Islet precursor cell (in vitro differentiated cells): ENCODE measurements at regions not wholly inside any gene's neighbourhood (a gene's known extent, or its start where the extent isn't known, plus 50 kb on each side); places are given as distances from the start of the nearest gene placed in this dataset.
"Not testable (repeated sequence)": the region's sequence is repeated elsewhere in the genome, so short reads cannot be mapped to it uniquely, and the experiment has no call there.

Source experiments
- DNase-seq: peaks from one replicate; pipeline ENCODE4 v3.0.0-alpha.2; 2018

DNA sequence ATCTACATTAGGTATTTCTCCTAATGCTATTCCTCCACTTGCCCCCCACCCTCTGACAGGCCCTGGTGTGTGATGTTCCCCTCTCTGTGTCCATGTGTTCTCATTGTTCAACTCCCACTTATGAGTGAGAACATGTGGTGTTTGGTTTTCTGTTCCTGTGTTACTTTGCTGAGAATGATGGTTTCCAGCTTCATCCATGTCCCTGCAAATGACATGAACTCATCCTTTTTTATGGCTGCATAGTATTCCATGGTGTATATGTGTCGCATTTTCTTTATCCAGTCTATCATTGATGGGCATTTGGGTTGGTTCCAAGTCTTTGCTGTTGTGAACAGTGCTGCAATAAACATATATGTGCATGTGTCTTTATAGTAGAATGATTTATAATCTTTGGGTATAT, 50.6 kb upstream of the GRHL3 start:
- DNase-seq = not testable (repeated sequence)

DNA sequence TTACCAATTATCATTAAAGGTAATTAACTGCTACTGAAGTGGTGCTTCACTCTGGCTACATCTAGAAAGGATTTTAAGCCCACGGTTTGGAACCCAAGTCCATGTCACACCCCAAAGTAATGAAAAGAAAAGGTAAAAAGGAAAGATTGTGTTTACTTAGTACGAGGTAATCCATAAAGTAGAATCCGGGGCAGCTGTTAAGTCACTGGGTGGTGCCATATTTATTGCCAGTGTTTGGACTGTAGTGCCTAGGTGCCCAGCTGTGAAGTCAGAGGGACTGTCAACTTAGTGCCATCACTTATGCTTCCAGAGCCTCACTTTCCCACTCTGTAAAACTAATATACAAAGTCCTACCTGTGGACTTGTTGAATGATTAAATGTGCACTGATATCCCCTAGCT, 52.2 kb upstream of the GRHL3 start:
- no peak for DNase-seq

DNA sequence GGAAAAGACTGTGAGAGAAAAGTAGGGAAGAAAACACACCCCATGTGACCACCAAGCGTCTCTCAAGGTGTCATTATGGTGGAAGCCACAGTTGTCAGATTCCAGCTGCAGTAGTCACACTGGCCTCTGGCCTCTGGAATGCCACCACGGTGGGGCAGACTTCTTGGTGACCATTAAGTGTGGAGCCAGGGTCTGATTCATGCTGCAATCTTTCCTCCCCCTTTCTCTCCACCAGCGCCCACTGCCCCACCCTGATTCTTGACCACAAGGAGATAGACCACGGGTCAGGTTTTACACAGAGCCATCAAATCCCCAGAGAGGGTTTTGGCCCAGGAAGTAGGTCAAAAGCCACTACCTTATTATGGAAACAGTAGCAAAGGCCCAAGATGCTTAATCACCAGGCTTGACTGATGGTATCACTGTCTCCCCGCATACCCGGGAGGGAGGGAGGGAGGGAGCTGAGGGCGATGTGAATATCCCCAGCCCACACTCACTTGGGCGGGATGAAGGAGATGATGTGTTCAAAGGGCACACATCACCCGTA, 52.7 kb upstream of the GRHL3 start:
- peak; percentile 100 for DNase-seq

DNA sequence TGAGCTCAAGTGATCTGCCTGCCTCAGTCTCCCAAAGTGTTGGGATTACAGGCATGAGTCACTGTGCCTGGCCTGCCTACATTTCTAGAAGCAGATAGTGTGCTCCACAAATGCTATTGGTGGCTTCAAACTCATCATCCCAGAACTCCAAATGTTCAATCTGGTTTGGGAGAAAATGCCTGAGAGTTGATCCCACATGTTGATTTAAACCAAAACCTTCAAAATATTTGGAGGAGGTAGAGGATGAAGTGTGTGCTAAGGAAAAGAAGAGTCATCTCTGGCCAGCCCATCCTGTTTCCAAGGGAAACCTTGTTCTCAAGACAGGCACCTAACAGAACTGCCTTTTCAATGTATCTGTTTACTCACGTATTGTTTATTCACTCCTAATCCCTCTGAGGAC, 55.4 kb upstream of the GRHL3 start:
- DNase-seq = no peak

DNA sequence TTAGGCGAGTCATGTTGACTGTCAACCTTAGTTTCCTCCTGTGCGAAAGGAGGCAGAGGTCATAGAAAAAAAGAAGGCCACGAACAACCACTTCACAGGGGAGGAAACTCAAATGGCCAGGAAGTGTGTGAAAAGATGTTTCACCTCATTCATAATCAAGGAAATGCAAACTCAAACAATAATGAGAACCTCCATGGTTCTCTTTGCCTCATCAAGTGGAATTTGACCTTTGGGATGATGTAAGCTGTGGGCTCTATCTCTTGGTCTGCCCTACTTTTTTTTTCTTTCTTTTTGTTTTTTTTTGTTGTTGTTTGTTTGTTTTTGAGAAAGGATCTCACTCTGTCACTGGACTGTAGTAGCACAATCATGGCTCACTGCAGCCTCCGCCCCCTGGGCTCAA, 55.9 kb upstream of the GRHL3 start:
- DNase-seq = no peak

DNA sequence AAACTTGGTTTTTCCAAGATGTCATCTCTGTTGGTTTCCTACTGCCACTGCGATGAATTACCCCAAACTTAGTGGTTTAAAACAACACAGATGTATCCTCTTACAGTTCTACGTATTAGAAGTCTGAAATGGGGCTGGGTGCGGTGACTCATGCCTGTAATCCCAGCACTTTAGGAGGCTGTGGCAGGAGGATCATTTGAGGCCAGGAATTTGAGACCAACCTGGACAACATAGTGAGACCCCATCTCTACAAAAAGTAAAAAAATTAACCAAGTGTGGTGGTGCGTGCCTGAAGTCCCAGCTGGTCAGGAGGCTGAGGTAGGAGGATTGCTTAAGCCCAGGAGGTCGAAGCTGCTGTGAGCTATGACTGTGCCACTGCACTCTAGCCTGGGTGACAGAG, 57.2 kb upstream of the GRHL3 start:
- DNase-seq = no peak

DNA sequence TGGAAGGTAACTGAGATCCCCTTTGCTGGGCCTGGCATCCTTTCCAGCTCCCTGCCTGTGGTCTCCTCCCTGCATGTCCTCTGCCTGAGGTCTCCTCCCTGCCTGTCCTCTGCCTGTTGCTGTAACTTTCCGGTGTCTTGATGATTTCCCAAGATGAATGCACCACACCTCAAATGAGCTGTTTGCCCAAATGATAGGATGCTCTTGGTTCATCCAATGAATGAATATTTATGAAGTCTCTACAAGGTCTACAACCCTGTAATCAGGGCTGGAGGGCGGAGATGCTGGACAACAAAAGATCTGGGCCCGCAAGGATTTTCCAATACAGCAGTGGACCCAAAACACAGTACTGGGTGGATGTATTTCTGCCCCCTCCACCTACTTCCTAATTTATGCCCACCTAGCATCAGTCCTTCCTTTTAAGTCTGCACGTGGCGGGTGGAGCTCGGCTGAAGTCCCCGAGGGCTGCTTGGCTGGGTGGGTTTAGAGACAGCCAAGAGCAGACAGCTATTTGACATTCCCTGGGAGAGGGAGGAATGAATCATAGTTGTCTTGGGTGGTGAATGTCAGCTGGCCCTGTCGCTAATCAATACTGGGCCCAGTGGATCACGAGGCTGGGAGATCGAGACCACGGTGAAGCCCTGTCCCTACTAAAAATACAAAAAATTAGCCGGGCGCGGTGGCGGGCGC, 60.3 kb upstream of the GRHL3 start:
- peak; percentile 66 for DNase-seq

DNA sequence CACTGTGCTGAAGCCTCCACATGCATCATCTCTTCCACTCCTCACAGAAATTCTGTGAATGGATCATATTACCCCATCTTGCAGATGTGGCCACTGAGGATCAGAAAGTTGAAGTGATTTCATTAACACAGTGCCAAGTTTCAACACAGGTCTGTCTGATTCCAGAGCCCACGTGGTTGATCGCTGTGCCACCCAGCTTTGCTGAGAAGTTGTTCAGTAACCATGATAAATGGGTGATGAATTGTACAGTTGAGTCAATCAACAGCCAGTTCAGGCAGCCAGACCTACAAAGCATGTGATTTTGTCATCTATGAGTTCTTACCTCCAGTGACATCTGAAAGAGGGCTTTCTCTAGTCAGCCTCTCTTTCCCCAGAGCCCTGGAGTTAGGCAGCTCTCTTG, 61.8 kb upstream of the GRHL3 start:
- DNase-seq = no peak

DNA sequence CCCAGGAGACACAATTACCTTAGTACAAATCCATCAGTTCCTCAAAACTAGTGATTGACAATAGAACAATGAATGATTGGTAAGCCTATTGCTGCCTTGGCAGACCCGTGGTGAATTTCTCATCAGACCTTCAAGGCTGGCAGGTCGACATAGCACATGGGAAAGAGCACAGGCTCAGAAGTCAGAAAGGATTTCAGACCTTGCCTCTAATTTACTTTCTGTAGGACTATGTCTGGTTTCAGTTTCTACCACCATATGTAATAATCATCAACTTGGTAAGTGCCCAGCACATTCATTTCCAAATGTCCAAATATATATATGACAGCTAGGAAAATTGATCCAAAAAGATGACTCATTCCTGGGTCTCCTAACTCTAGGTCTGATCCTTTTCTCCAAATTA, 62.5 kb upstream of the GRHL3 start:
- DNase-seq = no peak

DNA sequence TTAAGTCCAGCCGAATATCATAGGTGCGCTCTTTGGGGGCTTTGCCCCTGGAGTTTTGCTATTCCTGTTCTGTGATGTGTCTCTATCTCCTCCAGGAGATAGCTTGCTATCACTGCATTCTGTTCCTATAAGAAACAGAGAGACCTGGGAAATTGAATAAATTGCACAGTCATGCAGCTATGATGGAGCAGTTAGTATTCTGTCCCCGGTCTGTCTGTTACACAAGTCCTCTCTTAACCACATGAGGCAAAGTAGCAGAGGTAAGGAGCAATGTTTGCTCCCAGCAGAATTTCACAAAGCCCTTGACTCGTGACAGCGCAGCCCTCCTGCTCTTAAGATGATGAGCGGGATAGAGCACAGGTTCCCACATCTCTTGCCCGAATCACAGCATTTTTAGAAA, 63.9 kb upstream of the GRHL3 start:
- no peak for DNase-seq

DNA sequence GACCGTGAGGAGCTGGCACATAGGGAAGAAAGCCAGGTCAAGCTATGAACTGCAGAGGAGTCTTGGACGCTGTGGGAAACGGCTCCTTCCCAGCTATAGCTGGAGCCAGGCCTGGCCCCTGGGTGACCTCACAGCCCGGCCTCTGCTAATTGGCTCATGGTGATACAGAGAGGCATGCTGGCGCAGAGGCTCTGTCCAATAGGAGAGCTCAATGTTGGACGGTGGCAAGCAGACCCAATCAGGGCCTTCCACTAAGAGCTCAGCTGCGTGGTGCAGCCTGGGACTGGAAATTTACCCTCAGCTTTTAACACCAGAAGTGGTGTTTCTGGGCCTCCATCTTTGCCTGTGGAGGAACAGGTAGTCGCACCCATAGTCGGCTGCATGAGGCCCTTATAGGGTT, 64.4 kb upstream of the GRHL3 start:
- no peak for DNase-seq

DNA sequence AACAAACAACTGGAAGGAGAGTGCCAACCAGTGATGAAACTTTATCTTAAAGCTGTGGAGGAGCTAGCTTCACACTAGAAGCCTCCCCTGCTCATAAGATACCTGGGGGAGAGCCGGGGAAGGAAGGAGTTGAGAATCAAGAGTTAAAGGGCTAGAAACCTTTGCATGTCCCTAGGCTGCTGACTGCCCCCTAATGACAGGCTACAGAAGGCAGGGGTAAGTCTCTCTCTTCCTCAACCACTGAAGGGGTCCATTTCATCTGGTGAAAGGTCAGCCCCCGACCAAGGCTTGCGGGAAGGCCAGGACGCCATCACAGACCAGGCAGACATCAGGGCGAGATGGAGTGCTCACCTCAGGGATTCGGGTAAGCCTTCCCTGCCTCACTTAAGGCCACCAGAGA, 65.6 kb upstream of the GRHL3 start:
- DNase-seq = no peak

DNA sequence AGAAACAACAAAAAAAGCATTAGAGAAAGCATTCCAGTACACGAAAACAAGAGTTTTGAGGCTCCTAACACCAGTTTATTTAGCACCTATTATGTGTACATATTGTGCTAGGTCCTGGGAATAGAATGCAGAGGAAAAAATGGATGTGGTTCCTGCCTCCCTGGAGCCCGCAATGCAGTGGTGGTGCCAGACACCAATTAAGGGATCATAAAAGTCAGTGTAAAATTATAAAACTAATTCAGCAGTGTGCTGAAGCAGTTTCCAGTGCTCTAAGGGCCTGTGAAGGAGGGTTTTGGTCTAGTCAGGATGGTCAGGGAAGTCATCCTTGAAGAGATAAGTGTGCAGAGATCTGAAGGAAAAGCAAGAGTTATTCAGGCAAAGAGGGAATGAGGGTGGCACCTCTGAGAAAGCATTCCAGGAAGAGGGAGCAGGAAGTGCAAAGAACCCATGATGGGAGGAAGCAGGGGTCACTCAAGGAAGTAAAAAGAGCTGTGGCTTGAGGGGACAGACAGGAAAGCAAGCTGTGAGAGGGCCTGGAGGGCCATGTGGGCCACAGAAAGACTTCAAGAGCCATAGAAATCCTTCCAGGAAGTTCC, 65.2 kb upstream of the IFNLR1 start:
- DNase-seq = no peak

DNA sequence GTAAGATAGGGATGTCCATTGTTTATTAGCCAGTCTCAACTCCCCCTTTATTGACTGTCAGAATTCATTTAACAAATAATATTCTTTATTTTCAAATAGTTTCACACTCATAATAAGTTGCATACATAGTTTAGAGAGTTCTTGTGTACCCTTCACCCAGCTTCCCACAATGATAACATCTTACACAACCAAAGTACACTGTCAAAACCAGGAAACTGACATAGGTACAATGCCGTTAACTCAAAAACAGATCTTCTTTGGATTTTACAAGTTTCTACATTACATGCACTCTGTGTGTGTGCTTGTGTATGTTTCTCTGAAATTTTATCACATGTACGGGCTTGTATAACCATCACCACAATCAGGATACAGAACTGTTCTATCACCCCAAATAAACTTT, 64.4 kb upstream of the IFNLR1 start:
- DNase-seq = no peak

DNA sequence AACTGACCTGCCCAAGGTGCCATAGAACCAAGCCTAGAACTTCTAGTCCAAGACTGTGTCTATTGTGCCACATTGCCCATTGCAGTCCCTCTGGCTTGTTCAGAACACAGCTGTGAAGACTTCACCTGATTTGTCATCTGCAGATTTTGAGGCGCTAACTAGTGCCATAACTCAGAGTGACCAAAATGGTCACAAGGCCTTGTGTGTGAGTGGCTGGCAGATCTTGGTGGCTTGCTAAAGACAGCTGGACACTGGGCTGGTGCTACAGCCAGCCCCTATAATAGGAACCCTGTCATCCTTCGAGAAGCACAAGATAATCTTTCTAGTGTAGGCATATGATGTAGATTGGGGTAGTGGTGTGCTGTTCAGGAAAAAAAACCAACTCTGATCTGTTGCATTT, 63.7 kb upstream of the IFNLR1 start:
- no peak for DNase-seq

DNA sequence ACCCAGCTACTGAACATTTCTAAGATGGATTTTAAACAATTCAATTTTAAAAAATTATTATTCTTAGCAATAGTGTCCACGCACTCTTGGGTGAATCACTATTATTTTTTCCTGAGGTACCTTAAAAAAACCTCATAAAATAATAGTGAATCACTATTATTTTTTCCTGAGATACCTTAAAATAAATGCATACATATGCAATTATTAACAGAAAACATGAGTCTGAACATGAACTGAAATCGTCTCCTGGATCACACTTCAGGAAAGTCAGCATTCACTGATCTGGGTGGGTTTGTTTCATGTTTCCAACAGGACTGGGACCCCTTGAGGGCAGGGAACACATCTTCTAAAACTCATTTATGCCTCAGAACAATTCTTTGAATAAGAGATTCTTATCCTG, 63.1 kb upstream of the IFNLR1 start:
- DNase-seq = no peak

DNA sequence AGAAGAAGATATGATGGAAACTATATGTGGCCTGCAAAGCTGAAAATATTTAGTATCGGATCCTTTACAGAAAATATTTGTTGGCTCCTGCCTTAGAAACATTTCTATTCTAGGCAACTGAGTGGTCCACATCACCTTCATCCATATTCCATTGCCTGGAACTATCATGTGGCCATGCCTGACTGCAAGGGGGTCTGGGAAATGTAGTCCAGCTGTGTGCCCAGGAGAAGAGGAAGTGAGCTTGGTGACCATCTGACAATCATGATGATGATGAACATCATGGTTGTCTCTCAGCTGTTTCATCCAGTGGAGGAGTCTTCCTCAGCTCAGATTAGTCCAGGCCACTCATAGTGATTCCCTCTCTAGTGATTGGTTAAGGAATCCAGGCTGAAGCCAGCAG, 61.8 kb upstream of the IFNLR1 start:
- DNase-seq = no peak

DNA sequence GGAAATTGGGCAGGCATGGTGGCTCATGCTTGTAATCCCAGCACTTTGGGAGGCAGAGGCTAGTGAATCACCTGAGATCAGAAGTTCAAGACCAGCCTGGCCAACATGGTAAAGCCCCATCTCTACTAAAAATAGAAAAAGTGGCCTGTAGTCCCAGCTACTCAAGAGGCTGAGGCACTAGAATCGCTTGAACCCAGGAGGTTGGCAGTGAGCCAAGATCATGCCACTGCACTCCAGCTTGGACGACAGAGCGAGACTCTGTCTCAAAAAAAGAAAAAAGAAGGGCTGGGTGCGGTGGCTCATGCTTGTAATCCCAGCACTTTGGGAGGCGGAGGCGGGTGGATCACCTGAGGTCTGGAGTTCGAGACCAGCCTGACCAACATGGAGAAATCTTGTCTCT, 60.2 kb upstream of the IFNLR1 start:
- DNase-seq = not testable (repeated sequence)

DNA sequence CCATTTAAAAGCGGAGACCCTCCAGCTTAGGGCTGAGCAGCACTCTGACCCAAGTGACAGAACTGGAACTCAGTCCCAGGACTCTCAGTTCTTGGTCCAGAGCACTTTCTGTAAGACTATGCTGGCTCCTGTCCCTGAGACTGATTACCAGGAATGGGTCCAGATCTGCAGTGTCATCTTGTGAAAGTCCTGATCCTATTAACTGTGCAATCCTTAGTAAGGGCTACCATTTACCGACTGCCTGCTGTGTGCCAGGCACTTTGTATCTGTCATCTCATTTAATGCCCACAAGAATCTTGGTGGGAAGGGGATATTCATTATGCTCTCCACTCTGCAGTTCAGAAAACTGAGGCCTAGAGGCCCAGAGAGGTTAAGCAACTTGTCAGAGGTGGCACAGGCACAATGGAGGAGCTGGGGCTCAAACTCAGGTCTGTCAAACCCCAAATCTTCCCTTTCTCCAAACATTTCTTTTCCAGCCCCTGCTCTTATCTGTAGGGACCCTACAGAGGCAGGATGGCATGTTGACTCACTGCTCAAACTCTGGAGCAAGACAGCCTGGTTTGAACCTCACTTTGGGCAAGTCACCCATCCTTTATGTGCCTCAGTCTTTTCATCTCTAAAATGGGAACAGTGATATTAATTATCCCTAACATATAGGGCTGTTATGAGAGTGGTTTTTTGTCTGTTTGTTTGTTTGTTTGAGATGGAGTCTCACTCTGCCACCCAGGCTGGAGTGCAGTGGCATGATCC, 57.6 kb upstream of the IFNLR1 start:
- DNase-seq = no peak

DNA sequence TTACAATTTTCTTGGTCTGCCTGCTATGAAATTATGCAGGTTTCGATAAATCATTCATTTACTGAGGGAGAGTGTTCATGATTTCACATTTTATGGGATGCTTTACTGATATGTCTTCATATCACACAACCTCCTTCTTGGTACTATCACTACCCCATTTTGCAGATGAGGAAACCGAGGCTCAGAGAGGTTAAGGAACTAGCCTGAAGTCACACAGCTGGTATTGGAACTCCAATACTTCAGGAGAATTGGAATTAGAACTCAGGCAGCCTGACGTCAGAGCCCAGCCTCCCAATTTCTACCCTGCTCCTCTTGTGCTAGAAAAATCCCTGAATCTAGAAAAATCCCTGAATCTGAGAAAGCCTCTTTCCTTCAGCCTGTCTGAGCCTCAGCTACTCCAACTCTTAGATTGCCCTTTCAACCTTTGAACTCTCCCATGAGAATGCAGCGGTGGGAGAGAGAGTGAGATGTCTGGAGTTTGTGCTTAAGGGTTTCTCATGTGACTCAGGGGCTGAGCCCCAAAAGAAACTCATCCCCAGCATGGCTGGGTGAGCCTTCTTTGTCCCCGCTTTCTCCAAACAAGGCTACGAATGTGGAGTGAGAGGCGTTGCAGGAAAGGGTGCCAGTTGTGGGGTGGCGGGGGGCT, 50.8 kb upstream of the IFNLR1 start:
- no peak for DNase-seq

DNA sequence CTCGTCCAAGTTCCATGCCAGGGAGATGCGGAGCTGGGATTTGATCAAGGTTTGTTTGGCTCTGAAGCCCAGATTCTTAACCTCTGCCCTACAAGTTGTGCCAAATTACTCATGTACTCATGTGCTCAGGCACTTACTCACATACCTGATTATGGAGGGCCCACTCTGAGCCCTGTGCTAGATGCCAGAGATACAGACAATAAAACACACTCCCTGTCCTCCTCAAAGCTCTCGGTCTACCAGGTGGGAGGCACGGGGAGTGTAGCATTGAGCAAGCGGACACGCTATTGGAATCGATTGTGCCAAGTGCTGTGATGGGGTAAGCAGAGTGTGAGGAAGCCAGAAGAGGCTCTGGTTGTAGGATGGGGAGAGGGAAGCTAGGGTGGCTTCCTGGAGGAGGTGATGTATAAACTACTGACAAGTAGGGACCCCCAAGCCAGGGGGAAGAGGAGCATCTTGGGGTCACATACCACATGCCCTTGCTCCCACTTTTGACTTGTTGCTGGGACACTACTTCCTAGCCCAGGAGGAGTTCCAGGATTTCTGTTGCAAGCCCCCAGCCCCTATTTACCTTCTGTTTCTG, 49.8 kb upstream of the IFNLR1 start:
- peak; percentile 71 for DNase-seq
